Glomerular visceral epithelial cell (primary cell): ENCODE measurements at regions not wholly inside any gene's neighbourhood (a gene's known extent, or its start where the extent isn't known, plus 50 kb on each side); places are given as distances from the start of the nearest gene placed in this dataset.
A peak's percentile ranks its signal among the peaks of the same experiment; 100 is the strongest.
"Not testable (repeated sequence)": the region's sequence is repeated elsewhere in the genome, so short reads cannot be mapped to it uniquely, and the experiment has no call there.

Experiments
- DNase-seq: peaks from one replicate; pipeline ENCODE4 v3.0.0-alpha.2; 2016; ENCODE audit errors: extremely low spot score

DNA sequence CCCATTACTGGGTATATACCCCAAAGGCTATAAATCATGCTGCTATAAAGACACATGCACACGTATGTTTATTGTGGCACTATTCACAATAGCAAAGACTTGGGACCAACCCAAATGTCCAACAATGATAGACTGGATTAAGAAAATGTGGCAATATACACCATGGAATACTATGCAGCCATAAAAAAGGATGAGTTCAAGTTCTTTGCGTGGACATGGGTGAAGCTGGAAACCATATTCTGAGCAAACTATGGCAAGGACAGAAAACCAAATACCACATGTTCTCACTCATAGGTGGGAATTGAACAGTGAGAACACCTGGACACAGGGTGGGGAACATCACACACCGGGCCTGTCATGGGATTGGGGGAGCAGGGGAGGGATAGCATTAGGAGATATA is 54.4 kb upstream of the MUCL1 start:
- DNase-seq, result not testable (repeated sequence)

DNA sequence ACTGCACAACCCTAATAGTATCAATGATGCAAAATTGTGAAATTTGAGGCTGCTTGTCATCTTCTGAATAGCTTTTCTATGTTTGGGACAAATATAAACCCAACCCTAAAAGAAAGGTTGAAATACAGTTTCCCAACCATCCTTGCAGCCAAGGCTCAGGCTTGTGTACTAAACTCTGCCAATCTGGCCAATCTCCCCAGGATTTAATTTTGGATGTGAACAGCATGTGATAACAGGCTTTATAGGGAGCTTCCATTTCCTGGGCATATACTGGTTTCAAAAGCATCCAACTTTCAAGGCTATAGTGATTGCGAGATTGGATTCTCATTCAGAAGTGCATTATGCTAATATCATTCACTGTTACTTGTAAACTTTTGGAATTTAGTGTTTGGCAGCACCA is 55.7 kb upstream of the MUCL1 start:
- no peak for DNase-seq

DNA sequence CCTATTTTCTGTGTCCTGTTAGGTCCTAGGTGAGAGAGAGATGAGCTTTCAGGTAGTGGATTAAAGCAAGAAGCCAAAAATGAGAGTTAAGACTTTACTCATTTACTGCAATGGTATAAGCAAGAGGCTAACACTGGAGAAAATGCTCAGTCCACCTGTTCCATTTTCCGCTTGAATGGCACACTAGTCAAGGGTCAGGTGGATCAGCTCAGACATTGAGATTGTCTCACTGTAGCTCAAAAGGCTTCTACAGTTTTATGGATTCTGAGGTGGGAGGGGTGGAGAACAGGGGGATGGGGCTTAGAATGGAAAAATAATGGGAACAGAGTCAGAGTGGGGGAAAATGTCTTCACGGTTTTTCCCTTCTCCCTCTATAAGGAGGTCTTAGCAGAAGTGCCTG is 57.3 kb upstream of the MUCL1 start:
- DNase-seq, result no peak

DNA sequence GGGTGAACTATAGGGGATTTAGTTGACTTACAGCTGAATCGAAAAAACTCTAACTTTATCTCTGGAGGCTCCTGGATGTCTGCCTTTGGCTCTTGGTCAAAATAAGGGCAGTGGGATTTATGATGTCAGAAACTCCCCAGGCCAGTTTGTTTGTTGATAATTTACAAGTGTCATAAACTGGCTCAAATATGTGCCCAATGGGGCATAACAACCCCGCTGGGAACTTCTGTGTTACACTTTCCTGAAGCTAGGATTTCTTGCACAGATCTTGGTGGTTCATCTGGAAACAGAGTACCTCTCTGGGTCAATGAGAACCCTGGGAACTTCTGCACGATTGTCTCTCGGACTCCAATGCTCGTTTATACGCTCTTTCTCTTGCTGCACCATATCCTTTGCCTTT is 58.7 kb upstream of the MUCL1 start:
- DNase-seq, result no peak

DNA sequence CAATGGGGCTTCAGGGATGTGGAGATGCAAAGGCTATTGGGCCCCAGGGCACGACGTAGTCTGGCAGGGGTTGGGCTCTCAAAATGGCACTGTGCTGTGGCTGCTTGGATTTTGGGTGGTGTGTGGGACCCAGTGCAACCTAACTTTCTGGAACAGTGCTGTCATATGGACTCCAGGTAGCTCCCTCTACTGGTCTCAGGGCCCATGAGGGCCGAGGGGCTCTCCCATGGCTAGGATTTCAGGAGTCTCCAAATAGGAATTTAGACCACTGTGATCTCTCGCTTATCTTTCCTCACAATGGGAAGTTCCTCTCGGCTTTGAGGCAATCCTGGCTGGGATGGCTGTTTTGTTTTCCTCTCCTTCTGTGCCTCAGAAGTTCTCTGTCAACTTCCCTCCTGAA is 68.2 kb upstream of the MUCL1 start:
- no peak for DNase-seq

DNA sequence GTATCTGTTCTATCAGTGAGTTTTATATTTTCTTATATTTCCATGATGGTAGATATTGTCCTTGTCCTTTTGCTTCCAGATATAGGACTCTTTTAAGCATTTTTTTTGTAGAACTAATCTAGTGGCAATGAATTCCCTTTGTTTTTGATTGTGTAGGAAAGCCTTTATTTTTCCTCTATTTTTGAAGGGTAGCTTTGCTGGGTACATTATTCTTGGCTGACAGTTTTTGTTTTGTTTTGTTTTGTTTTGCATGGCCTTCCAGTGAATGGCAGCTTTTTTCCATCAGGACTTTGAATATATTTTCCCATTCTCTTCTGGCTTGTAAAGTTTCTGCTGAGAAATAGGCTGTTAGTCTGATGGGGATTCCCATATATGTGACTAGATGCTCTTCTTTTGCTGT is 70.2 kb upstream of the MUCL1 start:
- no peak for DNase-seq

DNA sequence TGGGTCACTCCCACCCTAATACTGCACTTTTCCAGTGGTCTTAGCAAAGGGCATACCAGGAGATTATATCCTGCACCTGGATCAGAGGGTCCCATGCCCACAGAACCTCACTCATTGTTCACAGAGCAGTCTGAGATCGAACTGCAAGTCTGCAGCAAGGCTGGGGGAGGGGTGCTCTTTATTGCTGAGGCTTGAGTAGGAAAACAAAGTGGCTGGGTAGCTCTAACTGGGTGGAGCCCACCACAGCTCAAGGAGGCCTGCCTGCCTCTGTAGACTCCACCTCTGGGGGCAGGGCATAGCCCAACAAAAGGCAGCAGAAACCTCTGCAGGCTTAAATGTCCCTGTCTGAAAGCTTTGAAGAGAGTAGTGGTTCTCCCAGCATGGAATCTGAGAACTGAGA is 77.3 kb upstream of the MUCL1 start:
- DNase-seq, result not testable (repeated sequence)

DNA sequence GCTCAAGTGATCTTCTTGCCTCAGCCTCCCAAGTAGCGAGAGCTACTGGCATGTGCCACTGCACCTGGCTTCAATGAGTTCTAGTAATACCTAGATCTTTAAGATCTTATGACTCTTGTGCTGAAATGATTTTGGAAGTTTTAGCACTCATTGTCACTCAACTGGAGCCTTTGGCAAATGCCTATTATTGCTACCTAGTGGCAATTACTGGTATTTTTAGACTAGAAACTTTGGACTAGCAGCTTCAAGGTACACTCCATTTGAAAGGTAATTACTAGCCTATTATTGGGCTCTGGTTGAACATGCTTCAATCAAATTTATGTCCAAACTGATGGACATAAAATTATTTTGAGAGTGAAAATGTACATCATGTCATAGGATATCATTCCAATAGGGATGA is 80.7 kb upstream of the MUCL1 start:
- DNase-seq, result no peak

DNA sequence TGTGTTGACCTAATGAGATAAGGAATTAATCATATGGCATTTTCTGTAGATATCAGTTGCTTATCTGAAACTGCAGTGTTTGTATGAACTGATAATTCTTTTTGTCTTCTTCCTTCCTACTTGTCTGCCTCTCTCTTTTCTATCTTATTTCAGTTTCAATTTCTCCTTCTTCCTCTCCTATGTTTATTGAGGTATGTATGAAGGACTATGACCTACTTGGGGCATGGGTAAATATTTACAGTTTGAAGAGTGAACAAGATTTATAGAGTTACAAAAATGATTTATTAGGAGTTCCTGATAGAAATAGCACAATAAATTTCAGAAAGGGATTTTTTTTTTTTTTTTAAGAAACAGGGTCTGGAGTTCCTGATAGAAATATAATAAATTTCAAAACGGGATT is 88.7 kb upstream of the MUCL1 start:
- no peak for DNase-seq

DNA sequence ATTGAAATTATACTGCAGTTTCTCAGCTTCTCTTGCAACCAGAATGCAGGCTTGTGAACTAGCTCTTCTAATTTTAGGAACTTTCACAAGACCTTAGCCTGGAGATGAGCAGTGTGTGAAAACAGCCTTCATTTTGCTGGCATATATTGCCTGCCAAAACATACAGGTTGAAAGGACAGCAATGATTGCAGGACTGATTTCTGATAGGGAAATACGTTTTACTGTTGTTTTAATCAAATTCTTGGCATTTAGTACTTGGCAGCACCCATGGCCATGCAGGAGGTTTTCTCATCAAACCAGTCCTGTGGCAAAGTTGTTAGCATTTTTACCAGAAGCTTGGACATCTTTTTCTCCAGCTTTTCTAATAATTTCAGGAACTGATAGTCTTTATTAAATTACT is 91.9 kb upstream of the MUCL1 start:
- no peak for DNase-seq

DNA sequence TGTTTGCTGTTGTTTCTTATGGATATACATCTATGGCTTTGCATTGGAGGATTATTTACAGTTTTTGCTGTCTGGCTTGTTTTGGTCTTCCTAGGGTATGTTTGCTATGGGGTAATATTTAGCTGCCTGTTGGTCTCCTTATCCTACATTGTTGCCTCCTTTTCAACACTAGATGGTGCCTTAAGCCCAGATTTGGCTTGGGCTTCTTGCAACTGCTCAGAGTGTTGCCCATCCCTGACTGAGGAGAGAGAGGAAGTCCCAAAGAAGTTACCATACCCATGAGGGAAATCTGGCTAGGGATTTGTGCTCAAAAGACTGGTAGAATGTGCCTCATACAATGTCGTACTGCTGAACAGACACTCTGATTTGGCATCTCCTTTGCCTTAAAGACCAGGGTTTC is 94.6 kb upstream of the MUCL1 start:
- peak; percentile 5 for DNase-seq

DNA sequence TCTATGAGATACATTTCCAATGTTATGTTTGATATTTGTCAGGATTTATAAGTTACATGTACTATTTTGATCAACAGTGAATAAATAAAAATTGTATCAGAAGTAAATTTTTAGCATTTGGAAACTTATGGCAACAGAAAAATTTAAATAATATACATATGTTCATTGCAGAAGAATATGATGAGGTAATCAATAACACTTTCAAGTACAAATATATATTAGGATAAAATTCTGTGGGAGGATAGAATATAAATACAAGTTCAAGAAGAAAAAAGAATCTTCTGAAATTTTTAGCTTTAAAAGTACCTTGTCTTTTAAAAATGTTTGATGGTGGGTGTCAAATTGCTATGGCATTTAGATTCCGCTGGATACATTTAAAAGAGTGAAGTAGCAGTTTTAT is 102.8 kb upstream of the MUCL1 start:
- no peak for DNase-seq

DNA sequence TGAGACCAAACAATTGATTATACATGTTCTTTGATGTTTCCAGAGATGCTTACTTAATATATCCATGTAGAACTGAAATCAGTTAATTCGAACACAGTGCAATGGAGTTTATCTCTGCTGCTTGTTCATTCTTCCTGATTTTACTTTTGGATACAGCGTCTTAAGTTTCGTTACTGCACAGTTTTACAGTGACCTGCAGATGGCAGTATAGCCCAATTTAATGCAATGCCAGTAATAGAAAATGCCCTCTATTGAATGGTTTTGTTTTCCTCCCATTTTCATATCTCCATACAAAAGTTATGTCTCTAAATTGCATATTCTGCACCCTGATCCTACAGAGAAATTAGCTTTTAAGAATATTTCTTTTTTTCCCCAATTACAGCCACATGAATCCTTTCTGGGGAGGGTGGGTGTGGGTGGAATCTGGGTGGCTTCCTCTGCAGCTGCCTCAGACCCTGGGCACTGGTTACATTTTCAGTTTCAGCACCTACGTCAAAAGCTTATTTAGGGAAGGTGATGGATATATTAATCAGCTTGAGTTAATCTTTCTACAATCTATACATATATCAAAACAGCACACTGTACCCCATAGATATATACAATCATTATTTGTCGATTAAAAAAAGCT is 101.1 kb upstream of the DCD start:
- peak; percentile 28 for DNase-seq

DNA sequence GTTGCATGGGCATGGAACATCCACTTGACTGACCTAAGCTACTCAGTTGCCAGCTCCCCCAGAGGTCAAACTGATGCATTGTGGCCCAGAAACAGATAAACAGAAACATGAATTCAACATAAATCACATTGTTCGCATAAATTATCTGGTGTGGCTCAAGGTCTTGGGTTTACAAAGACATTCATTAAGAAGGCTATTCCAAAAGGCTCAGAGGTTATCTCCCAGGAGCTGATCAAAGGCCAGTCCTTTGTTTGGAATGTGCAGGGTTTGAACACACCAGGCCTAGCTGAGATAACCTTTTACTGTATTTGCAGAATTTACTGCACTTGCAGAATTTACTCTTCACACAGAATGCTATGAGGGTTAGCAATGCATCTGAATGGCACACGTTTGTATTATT is 96.4 kb upstream of the DCD start:
- no peak for DNase-seq

DNA sequence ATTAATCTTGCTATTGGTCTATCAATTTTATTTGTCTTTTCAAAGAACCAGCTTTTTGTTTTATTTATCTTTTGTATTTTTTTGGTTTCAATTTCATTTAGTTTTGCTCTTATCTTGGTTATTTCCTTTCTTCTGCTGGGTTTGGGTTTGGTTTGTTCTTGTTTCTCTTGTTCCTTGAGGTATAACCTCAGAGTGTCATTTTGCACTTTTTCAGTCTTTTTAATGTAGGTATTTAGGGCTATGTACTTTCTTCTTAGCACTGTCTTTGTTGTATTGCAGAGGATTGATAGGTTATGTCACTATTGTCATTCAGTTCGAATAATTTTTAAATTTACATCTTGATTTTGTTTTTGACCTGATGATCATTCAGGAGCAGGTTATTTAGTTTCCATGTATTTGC is 92.7 kb upstream of the DCD start:
- DNase-seq, result no peak

DNA sequence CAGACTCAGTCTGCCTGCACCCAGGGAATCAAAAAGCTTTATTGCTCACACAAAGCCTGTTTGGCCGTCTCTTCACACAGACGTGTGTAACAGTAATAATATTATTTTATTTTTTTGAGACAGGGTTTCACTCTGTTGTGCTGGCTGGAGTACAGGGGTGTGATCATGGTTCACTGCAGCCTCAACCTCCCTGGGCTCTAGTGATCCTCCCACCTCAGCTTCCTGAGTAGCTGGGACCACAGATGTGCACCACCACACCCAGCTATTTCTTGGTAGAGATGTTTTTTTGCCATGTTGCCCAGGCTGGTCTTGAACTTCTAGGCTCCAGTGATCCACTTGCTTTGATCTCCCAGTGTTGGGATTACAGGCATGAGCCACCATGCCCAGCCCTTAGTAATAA is 88.4 kb upstream of the DCD start:
- no peak for DNase-seq

DNA sequence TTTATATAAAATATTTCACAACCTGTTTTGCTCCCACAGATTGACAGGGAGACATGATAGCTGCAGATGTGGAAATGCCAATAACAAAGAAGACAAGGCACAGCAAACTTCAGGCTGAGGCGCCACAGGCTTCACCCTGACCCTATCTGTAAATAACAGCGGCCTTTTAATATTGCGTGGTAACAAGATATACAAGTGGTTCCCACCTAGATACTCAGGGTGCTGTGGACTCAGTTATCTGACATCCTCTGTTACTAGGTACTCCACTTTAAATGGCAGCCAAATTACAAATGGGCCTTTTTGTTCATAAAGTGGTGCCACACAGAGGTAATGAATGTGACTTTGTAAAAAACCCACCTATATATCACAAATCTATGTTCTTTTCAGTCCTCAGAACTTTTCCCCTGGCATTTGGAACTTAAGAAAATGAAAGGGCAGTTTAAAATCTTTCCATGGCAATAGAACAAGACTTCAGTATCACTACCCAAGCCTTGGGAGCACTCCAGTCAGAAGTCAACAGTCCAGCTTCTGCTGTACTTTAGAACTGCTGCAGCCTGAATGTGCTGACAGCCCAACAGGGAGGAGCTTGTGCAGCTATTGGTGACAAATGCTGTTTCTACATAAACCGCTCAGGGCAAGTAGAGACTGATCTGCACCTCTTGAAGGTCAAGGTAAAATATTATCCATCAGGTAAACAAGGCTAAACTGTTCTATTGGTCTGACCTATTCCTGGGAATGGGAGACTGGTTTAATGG is 86.2 kb upstream of the DCD start:
- DNase-seq, result no peak

DNA sequence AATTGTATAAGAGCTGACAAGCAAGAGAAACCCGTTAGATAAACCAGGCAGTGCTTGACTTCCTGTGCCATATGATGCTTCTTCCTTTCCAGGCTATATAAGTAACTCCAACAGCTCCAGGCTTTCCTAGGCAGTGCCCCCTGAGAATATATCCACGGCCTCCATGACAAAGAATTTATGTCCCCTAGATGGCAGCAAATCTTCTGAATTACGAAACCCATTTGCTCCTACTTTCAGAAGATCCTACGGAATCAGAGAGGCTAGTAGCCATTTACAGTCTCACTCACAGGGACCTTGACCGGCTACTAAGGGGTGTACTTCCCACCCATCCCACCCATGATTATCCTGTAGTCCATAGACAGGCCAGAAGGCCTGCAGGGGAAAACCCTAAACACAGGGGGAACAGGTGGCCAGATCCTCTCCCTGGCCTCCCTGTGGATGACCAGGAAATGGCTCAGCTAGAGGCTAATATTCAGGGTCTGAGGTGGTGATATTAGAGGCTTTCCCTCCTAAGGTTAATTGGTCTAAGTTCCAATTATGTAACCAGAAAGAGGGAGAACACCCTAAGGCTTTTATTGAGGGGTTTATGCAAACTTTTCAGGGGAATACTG is 77.2 kb upstream of the DCD start:
- peak; percentile 5 for DNase-seq

DNA sequence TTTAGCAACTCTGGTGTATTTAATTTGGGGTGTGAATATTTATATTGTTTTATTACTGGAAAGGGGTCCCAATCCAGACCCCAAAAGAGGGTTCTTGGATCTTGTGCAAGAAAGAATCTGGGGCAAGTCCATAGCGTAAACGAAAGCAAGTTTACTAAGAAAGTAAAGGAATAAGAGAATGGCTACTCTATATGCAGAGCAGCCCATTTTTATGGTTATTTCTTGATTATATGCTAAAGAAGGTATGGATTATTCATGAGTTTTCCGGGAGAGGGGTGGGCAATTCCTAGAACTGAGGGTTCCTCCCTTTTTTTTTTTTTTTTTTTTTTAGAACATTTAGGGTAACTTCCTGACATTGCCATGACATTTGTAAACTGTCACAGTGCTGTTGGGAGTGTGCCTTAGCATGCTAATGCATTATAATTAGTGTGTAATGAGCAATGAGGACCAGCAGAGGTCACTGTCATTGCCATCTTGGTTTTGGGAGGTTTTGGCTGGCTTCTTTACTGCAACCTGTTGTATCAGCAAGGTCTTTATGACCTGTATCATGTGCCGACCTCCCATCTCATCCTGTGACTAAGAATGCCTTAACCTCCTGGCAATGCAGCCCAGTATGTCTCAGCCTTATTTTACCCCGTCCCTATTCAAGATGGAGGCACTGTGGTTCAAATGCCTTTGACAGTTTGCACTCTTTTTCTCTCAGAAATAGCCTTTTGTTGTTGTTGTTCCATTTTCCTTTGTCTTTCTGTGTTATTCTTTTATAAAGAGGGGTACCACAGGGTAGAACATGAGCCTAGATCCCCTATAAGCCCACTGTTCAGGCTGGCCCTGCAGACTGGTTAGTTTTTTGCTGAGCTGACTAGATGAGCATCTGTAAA is 75.5 kb upstream of the DCD start:
- peak; percentile 12 for DNase-seq

DNA sequence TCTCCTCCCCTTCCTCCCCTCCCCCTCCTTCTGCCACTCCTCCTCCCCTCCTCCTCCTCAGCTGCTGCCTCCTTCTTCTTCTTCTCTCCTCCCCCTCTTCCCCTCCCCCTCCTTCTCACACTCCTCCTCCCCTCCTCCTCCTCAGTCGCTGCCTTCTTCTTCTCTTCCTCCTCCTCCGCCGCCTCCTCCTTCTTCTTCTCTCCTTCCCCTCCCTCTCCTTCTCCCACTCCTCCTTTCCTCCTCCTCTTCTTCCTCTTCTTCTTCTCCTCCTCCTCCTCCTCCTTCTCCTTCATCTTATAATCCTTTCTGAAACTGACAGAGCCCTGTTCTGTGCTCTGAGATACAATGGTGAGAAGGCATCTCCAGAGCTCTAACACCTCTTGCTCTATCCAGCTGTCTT is 73.1 kb upstream of the DCD start:
- no peak for DNase-seq

DNA sequence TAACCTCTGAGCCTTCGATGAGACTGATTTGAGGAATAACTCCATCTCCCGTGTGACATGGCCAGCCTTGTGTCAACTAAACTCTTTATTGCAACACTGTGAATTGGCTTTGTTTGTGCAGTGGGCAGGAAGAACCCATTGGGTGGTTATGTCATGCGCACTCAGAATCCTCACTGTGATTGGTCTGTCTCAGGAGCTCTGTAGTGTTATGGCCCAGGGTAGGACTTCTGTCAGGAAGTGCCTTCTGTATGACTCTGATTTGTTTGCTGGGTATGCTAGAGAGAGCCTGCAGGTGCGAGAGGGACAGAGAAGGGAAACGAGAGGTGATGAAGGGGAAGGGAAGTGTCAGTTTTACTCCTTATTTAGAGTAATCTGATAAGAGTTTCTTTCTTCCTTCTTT is 71.5 kb upstream of the DCD start:
- DNase-seq, result no peak

DNA sequence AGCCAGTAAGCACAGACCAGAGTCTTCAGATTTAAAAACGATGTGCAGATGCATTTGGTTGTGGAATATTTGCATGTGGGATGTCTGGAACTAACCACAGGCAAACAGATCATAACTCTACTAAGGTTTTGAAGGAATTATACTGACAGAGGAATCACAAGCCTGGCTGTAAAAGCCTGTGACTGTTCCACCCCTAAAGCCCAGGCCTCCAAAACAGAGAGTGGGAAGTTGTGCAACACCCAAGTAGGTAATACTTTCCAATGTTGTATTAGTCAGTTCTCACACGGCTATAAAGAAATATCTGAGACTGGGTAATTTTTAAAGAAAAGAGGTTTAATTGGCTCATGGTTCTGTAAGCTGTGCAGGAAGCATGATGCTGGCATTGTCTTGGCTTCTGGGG is 68.1 kb upstream of the DCD start:
- no peak for DNase-seq
